Ectodermal cell (in vitro differentiated cells): ENCODE measurements at regions not wholly inside any gene's neighbourhood (a gene's known extent, or its start where the extent isn't known, plus 50 kb on each side); places are given as distances from the start of the nearest gene placed in this dataset.

Experiments
- H3K27ac ChIP-seq: 2 replicates; pipeline ENCODE4 v1.7.0; 2013; ENCODE audit warnings: mild to moderate bottlenecking, low read depth, low read length; ENCODE audit not compliant: insufficient read depth, poor library complexity, severe bottlenecking
- H3K27me3 ChIP-seq: 2 replicates; pipeline ENCODE4 v1.7.0; 2013; ENCODE audit warnings: mild to moderate bottlenecking, low read length; ENCODE audit not compliant: insufficient read depth, control insufficient read depth, poor library complexity, severe bottlenecking
- H3K36me3 ChIP-seq: one replicate; pipeline ENCODE4 v1.7.0; 2013; ENCODE audit warnings: low read length; ENCODE audit not compliant: control insufficient read depth, insufficient read depth
- H3K4me1 ChIP-seq: one replicate; pipeline ENCODE4 v1.7.0; 2013; ENCODE audit warnings: low read length; ENCODE audit not compliant: control insufficient read depth, insufficient read depth
- H3K4me3 ChIP-seq: 2 replicates; pipeline ENCODE4 v1.7.0; 2013; ENCODE audit warnings: low read depth, low read length, control low read depth; ENCODE audit not compliant: insufficient read depth
- H3K9me3 ChIP-seq: 2 replicates; pipeline ENCODE4 v1.7.0; 2013; ENCODE audit warnings: mild to moderate bottlenecking, low read length, moderate library complexity; ENCODE audit not compliant: control insufficient read depth
- WGBS, 2 experiments: methylation state at CpG; one replicate each; pipeline ENCODE4 v1.1.7; 2013; ENCODE audit warnings: missing lambda C conversion rate in 2 of 2; 5-methylcytosine and 5-hydroxymethylcytosine counted together

- 51 to 64% methylated on average over 1 to 2 of the region's 2 CpGs for WGBS, 2 experiments
- H3K27ac ChIP-seq: no peak overlapping the region
Observed at GRCh38 chr1:175833502-175833901, 90.1 kb upstream of the TNR start.

DNA sequence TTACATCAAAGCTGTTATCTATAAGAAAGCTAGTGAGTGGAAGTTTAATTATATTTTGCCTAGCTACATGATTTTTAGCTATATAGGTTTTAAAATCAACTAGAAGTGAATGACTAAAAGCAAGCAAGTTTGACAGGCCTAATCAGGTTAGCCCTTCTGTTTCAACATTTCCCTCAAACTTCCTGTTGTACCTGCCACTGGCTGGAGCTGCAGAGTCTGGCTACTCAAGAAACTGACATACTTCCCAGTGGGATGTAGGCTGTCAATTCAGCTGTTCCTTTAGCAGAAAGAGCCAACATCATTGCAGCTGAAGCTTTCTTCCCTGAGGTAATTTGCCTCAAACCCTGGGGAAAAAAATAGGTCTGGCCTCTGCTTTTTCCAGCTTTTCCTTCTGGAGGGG is 87.1 kb upstream of the TNR start:
- no peaks in the 10 kb centered on the region for H3K27me3 ChIP-seq
- H3K4me1 ChIP-seq: no peaks in the 10 kb centered on the region
- no peaks in the 10 kb centered on the region for H3K9me3 ChIP-seq
- H3K36me3 ChIP-seq: no peaks in the 10 kb centered on the region
- H3K4me3 ChIP-seq: no peak overlapping the region
- H3K27ac ChIP-seq: peak overlapping the region; percentile 42

More at GRCh38 chr1:175833502-175833901, 90.1 kb upstream of the TNR start:
- no peaks in the 10 kb centered on the region for H3K27me3 ChIP-seq
- H3K9me3 ChIP-seq: no peaks in the 10 kb centered on the region
- H3K4me1 ChIP-seq: no peaks in the 10 kb centered on the region
- H3K4me3 ChIP-seq: no peak overlapping the region
- no peaks in the 10 kb centered on the region for H3K36me3 ChIP-seq

DNA sequence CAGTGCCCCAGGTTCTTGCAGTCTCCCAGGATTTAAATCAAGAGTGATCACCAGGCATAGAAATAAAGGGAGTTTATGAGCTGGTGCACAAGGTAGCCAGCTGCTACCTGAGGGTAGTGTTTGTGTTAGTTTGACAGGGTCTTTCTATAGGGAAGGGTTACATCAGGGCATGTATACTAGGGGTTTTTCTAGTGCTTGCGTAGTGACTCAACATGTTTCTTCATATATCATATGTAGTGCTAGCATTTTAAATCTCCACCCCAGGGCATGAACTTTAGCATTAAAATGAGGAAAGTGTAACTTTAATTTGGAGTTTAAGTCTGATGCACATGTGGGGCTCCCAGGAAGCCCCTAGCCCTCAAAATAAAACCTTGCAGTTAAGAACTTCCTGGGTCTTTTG is 86.5 kb upstream of the TNR start:
- no peak overlapping the region for H3K27ac ChIP-seq
- H3K4me1 ChIP-seq: no peaks in the 10 kb centered on the region
- H3K27me3 ChIP-seq: no peaks in the 10 kb centered on the region
- H3K4me3 ChIP-seq: no peak overlapping the region
- no peaks in the 10 kb centered on the region for H3K9me3 ChIP-seq
- no CpG with 5 or more reads among the region's 1 CpG for WGBS, 2 experiments
- no peaks in the 10 kb centered on the region for H3K36me3 ChIP-seq

DNA sequence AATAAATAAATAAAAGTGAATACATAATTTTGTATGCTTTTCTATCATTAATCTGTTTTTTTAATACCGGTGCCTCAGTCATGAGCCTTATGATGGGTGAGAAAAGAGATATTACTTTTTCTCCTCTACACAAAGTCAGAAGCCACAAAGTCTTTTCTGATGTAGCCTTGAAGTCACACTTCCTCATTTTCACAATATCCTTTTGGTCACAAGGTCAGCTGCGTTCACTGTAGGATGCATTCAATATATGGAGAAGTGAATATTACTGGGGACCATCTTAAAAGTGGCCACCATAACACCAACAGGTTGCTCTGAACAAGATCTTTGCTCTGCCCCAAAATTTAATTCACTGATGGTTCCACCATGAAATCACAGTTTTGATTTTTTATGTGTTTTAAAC is 83.3 kb upstream of the TNR start:
- whole genome bisulfite sequencing, 2 experiments: 80 to 100% methylated on average over 1 of the region's 2 CpGs
- Histone ChIP-seq H3K36me3 (no peaks in the 10 kb centered on the region), H3K4me1 (no peaks in the 10 kb centered on the region), H3K27ac (no peak overlapping the region), H3K27me3 (no peaks in the 10 kb centered on the region), H3K4me3 (no peak overlapping the region), H3K9me3 (no peaks in the 10 kb centered on the region)

- Histone ChIP-seq H3K27ac (no peak overlapping the region), H3K4me3 (no peak overlapping the region), H3K4me1 (no peaks in the 10 kb centered on the region), H3K27me3 (no peaks in the 10 kb centered on the region), H3K9me3 (no peaks in the 10 kb centered on the region), H3K36me3 (no peaks in the 10 kb centered on the region)
- WGBS, 2 experiments: 57 to 61% methylated on average over 3 of the region's 3 CpGs
Observed at GRCh38 chr1:175824079-175824478, 80.7 kb upstream of the TNR start.

GRCh38 chr1:175823406-175823805 is 80.0 kb upstream of the TNR start:
- no peaks in the 10 kb centered on the region for H3K9me3 ChIP-seq
- H3K27me3 ChIP-seq: no peaks in the 10 kb centered on the region
- no peak overlapping the region for H3K27ac ChIP-seq
- no peaks in the 10 kb centered on the region for H3K4me1 ChIP-seq
- H3K36me3 ChIP-seq: no peaks in the 10 kb centered on the region
- H3K4me3 ChIP-seq: no peak overlapping the region

GRCh38 chr1:175822580-175822979 is 79.2 kb upstream of the TNR start:
- WGBS, 2 experiments: 90 to 91% methylated on average over 2 of the region's 2 CpGs

GRCh38 chr1:175820456-175821025 is 77.1 kb upstream of the TNR start:
- no peaks in the 10 kb centered on the region for H3K4me1 ChIP-seq
- H3K27ac ChIP-seq: no peak overlapping the region
- H3K4me3 ChIP-seq: no peak overlapping the region
- 97 to 100% methylated on average over 5 to 6 of the region's 6 CpGs for WGBS, 2 experiments
- H3K36me3 ChIP-seq: no peaks in the 10 kb centered on the region
- no peaks in the 10 kb centered on the region for H3K27me3 ChIP-seq
- no peaks in the 10 kb centered on the region for H3K9me3 ChIP-seq

More at GRCh38 chr1:175822580-175822979, 79.2 kb upstream of the TNR start:
- Histone ChIP-seq H3K9me3 (no peaks in the 10 kb centered on the region), H3K4me3 (no peak overlapping the region), H3K36me3 (no peaks in the 10 kb centered on the region), H3K27me3 (no peaks in the 10 kb centered on the region), H3K27ac (no peak overlapping the region), H3K4me1 (no peaks in the 10 kb centered on the region)

DNA sequence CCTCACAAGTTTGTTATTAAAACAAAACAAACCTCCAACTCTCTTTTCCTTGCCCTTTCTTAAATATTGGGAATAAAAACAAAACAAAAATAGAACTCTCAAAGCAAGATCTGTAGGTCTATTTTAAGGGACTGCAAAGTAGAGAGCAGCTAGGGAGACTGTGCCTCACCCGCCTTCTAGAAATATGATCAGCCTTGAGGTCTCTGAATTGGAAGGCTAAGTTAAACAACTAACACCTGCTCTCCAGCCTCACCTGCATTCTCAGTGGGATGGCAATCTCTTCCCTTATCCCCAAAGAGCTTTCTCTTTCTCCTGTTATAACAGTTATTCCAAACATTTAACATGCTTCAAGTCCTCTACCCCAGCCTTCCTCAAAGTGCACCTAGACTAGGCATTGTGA is 75.5 kb upstream of the TNR start:
- Histone ChIP-seq H3K27ac (no peak overlapping the region), H3K4me1 (no peaks in the 10 kb centered on the region), H3K9me3 (no peaks in the 10 kb centered on the region), H3K27me3 (no peaks in the 10 kb centered on the region), H3K4me3 (no peak overlapping the region), H3K36me3 (no peaks in the 10 kb centered on the region)
- WGBS, 2 experiments: 72 to 84% methylated on average over 1 of the region's 1 CpG

DNA sequence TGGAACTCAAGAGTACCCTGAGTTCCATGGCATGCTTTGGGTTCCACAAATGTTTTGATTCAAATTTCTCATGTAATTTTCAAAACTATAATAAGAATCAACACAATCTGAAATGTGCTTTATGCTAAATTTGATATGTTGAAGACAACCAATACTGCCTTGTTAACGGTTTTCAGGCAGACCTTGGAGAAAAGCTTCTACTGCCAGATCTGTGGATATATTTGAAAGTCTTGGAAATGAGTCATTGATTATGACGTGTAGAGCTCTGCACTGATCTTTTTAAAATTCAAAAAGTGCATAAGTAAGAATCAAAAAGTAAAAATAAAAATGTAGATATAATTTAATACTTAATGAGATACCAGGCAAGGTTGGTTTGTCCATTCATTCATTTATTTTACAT is 74.0 kb upstream of the TNR start:
- H3K4me1 ChIP-seq: no peaks in the 10 kb centered on the region
- WGBS, 2 experiments: 92 to 100% methylated on average over 1 to 2 of the region's 2 CpGs
- H3K27me3 ChIP-seq: no peaks in the 10 kb centered on the region
- no peak overlapping the region for H3K27ac ChIP-seq
- no peaks in the 10 kb centered on the region for H3K36me3 ChIP-seq
- H3K9me3 ChIP-seq: no peaks in the 10 kb centered on the region
- H3K4me3 ChIP-seq: no peak overlapping the region

DNA sequence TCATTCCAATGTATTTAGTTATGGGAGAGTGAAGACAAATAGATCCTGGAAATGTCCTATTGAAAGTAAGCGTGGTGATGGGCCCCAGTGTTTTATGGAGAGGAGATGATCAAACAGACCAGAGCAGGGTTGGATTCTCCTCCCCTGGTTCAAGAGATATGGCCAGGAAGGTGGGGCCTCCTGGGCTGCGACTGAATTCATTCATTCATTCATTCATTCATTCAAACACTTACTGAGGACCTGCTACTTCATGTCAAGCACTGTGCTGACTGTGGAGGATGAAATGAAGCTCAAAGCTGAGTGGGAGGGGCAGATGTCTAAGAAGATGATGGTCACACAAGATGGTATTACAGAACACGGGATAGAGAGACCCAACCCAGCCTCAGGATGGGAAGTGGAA is 71.5 kb upstream of the TNR start:
- Histone ChIP-seq H3K4me3 (no peak overlapping the region), H3K9me3 (no peaks in the 10 kb centered on the region), H3K36me3 (no peaks in the 10 kb centered on the region), H3K4me1 (no peaks in the 10 kb centered on the region), H3K27ac (no peak overlapping the region), H3K27me3 (no peaks in the 10 kb centered on the region)
- WGBS, 2 experiments: 46 to 61% methylated on average over 2 to 3 of the region's 3 CpGs
